Spleen (tissue), 3 donors: ENCODE measurements at regions not wholly inside any gene's neighbourhood (a gene's known extent, or its start where the extent isn't known, plus 50 kb on each side); places are given as distances from the start of the nearest gene placed in this dataset.

Source experiments
- POLR2A ChIP-seq, 3 donors: fragments of 450-650 bp; IDR thresholded peaks; one replicate each; pipeline ENCODE4 v1.5.1; 2017; ENCODE audit warnings: antibody characterized with exemption in 3 of 3, mild to moderate bottlenecking in 1 of 3
- POLR2AphosphoS5 ChIP-seq, 3 donors: sonication (generic); formaldehyde crosslinking; IDR thresholded peaks; one replicate each; pipeline ENCODE4 v1.5.1; 2017; ENCODE audit warnings: antibody characterized with exemption in 3 of 3

GRCh38 chr16:77066896-77067496 is 124.0 kb upstream of the MON1B start:
- no peak for TF ChIP-seq POLR2A (IDR thresholded peaks at IDR 0.05)
- no peak for TF ChIP-seq POLR2AphosphoS5 (IDR thresholded peaks at IDR 0.05)
